Lower leg skin (tissue), 3 donors: ENCODE measurements at regions not wholly inside any gene's neighbourhood (a gene's known extent, or its start where the extent isn't known, plus 50 kb on each side); places are given as distances from the start of the nearest gene placed in this dataset.

Experiments used
- CTCF ChIP-seq, 3 donors: fragments of 450-650 bp; IDR thresholded peaks; one replicate each; pipeline ENCODE4 v1.5.1; 2016; ENCODE audit warnings: antibody characterized with exemption in 3 of 3, mild to moderate bottlenecking in 3 of 3, moderate library complexity in 2 of 3
- POLR2A ChIP-seq, 2 donors: fragments of 450-650 bp; IDR thresholded peaks; one replicate each; pipeline ENCODE4 v1.6.1; 2016 to 2017; ENCODE audit warnings: antibody characterized with exemption in 2 of 2, mild to moderate bottlenecking in 1 of 2, moderate library complexity in 1 of 2

GRCh38 chr6:150651808-150652470 lies 52.3 kb downstream of the PLEKHG1 start:
- TF ChIP-seq CTCF (IDR thresholded peaks at IDR 0.05) (no peak), POLR2A (IDR thresholded peaks at IDR 0.05) (no peak)
